ENCODE measurements at regions not wholly inside any gene's neighbourhood (a gene's known extent, or its start where the extent isn't known, plus 50 kb on each side); places are given as distances from the start of the nearest gene placed in this dataset.

- H3K4me3 ChIP-seq = no peak overlapping the region
- ATAC-seq (ENCODE audit: insufficient number of reproducible peaks, low FRiP score, low read depth) (no peak), DNase-seq (ENCODE audit: low spot score) (no peak)
- H3K9me3 ChIP-seq = no peaks in the 10 kb centered on the region
- no peaks in the 10 kb centered on the region for H3K36me3 ChIP-seq
- peaks cover 11 to 20% of the 10 kb centered on the region in 2 donors for H3K4me1 ChIP-seq (ENCODE audit: control insufficient read depth in 1 of 2, low read depth in 2 of 2)
- no peak for TF ChIP-seq CTCF (IDR thresholded peaks at IDR 0.05)
- no peaks in the 10 kb centered on the region for H3K27me3 ChIP-seq (replicated peaks; ENCODE audit: insufficient read depth)
- no peak overlapping the region for H3K27ac ChIP-seq
Measured at GRCh38 chr2:37812941-37813730, 112.0 kb upstream of the RMDN2 start.

GRCh38 chr2:37816036-37816435, 109.1 kb upstream of the RMDN2 start:
- no peaks in the 10 kb centered on the region for H3K36me3 ChIP-seq
- H3K4me1 ChIP-seq (ENCODE audit: control insufficient read depth in 1 of 2, low read depth in 2 of 2) = no peaks in the 10 kb centered on the region
- no peaks in the 10 kb centered on the region for H3K9me3 ChIP-seq
- no peak for DNase-seq (ENCODE audit: low spot score)
- no peaks in the 10 kb centered on the region for H3K27me3 ChIP-seq (replicated peaks; ENCODE audit: insufficient read depth)
- no peak for ATAC-seq (ENCODE audit: insufficient number of reproducible peaks, low FRiP score, low read depth)
- TF ChIP-seq CTCF (IDR thresholded peaks at IDR 0.05) = no peak
- no peak overlapping the region for H3K4me3 ChIP-seq
- H3K27ac ChIP-seq = no peak overlapping the region

- H3K27ac ChIP-seq = no peak overlapping the region
- ATAC-seq (ENCODE audit: insufficient number of reproducible peaks, low FRiP score, low read depth) (no peak), DNase-seq (ENCODE audit: low spot score) (no peak)
- H3K4me3 ChIP-seq = no peak overlapping the region
- no peaks in the 10 kb centered on the region for H3K9me3 ChIP-seq
- no peak for TF ChIP-seq CTCF (IDR thresholded peaks at IDR 0.05)
- no peaks in the 10 kb centered on the region for H3K4me1 ChIP-seq (ENCODE audit: control insufficient read depth in 1 of 2, low read depth in 2 of 2)
- no peaks in the 10 kb centered on the region for H3K27me3 ChIP-seq (replicated peaks; ENCODE audit: insufficient read depth)
- H3K36me3 ChIP-seq = no peaks in the 10 kb centered on the region
Measured at GRCh38 chr2:37816686-37817085, 108.4 kb upstream of the RMDN2 start.

GRCh38 chr2:37819186-37819585, 105.9 kb upstream of the RMDN2 start:
- H3K27me3 ChIP-seq (replicated peaks; ENCODE audit: insufficient read depth) = no peaks in the 10 kb centered on the region
- TF ChIP-seq CTCF (IDR thresholded peaks at IDR 0.05) = no peak
- no peak overlapping the region for H3K27ac ChIP-seq
- peaks cover 0 to 6% of the 10 kb centered on the region in 2 donors for H3K4me1 ChIP-seq (ENCODE audit: control insufficient read depth in 1 of 2, low read depth in 2 of 2)
- H3K9me3 ChIP-seq = no peaks in the 10 kb centered on the region
- no peak overlapping the region for H3K4me3 ChIP-seq
- no peak for DNase-seq (ENCODE audit: low spot score)
- no peak for ATAC-seq (ENCODE audit: insufficient number of reproducible peaks, low FRiP score, low read depth)
- no peaks in the 10 kb centered on the region for H3K36me3 ChIP-seq

GRCh38 chr2:37820471-37820986, 104.6 kb upstream of the RMDN2 start:
- Histone ChIP-seq H3K4me3 (no peak overlapping the region), H3K27me3 (replicated peaks; ENCODE audit: insufficient read depth) (no peaks in the 10 kb centered on the region), H3K9me3 (no peaks in the 10 kb centered on the region), H3K36me3 (no peaks in the 10 kb centered on the region), H3K4me1 (ENCODE audit: control insufficient read depth in 1 of 2, low read depth in 2 of 2) (peaks cover 0 to 6% of the 10 kb centered on the region in 2 donors), H3K27ac (no peak overlapping the region)
- ATAC-seq (ENCODE audit: insufficient number of reproducible peaks, low FRiP score, low read depth) (no peak), DNase-seq (ENCODE audit: low spot score) (no peak)
- no peak for TF ChIP-seq CTCF (IDR thresholded peaks at IDR 0.05)

Data from thoracic aorta (tissue), 2 donors.